ENCODE measurements at regions not wholly inside any gene's neighbourhood (a gene's known extent, or its start where the extent isn't known, plus 50 kb on each side); places are given as distances from the start of the nearest gene placed in this dataset.
A peak's percentile ranks its signal among the peaks of the same experiment; 100 is the strongest.
"Not testable (repeated sequence)": the region's sequence is repeated elsewhere in the genome, so short reads cannot be mapped to it uniquely, and the experiment has no call there.

DNA sequence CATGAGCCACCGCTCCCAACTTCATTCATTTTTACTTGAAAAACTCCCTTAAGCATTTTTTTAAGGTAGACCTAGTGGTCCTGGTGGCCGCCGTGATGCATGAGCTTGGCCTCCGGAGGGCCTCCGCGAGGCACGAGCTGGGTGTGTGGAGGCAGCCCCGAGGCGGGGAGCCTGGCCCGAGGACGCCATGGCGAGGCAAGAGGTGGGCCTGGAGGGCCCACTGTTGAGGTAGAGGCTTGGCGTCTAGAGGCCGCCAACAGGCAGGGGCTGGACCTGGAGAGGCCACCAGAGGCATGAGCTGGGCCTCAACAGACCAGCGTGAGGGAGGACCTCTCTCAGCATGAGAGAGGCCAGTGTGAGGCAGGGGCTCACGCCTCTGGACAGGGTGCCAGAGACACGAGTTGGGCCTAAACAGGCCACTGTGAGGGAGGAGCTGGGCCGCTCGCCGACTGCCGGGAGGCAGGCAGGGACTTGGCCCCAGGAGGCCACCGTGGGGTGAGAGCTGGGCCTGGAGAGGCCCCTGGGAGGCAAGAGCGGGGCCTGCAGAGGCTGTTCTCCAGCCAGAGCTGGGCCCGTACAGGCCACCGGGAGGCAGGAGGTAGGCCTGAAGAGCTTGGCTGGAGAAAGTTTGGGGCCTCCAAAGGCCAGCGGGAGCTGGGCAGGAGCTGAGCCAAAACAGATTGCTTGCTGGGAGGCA, 227.1 kb upstream of the ZNF722 start:
- H3K4me3 ChIP-seq (ENCODE audit: control insufficient read depth in 1 of 7, extremely low read depth in 1 of 7, insufficient read depth in 4 of 7, low read depth in 2 of 7, low read length in 6 of 7); H3K9me3 ChIP-seq (ENCODE audit: control extremely low read depth in 1 of 5, control insufficient read depth in 4 of 5, insufficient read depth in 2 of 5, low read depth in 1 of 5, low read length in 4 of 5); DNase-seq; H3K27me3 ChIP-seq (replicated peaks in 2 of 5; ENCODE audit: control insufficient read depth in 4 of 5, insufficient read depth in 5 of 5, low read length in 4 of 5); POLR2A ChIA-PET; H3K4me1 ChIP-seq (ENCODE audit: control extremely low read depth in 1 of 4, control insufficient read depth in 4 of 4, insufficient read depth in 4 of 4, low read length in 3 of 4); H3K36me3 ChIP-seq (ENCODE audit: control insufficient read depth in 4 of 4, insufficient read depth in 4 of 4, low read length in 3 of 4); CTCF ChIA-PET; H3K27ac ChIP-seq (ENCODE audit: insufficient read depth in 1 of 2, low read depth in 1 of 2, low read length in 2 of 2, poor library complexity in 1 of 2, severe bottlenecking in 2 of 2): not testable (repeated sequence)
- WGBS (ENCODE audit: insufficient coverage): 89% methylated on average over 21 of the region's 26 CpGs

DNA sequence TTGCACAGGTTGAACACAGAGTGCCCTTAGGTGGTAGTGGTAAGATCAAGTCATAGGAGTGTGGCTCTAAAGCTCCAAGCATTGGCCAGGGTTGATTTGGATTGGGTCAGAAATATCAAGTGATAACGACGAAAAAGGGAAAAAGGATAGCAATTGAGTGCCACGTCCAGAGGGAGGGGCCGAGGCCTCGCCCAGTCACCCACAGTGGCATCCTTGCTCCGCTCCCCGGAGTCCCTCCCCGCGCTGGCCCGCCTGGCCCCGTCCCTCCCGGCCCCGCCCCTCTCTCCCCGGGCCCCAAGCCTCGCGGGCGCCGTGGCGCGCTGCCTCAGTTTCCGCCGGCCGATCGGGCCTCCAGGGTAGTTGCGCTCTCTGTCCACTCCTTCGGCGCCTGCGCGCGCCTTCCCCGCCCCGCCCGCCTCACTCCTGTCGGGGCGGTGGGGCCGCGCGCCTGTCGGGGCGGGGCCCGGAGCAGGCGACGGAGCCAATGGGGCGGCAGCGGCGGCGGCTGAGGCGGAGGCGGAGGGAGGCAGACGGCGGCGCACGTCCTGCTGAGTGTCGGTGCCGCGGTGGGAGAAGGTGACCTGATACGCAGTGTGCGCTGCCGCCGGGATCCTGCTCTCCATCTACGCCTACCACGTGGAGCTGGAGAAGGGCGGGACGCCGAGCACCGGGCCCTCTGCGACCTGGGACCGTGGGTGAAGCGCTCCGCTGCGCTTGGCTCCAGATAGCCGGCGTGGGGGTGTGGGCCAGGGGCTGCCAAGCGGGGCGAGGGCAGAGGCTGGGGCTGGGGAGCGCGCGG, 209.1 kb upstream of the ZNF722 start:
- CTCF ChIA-PET: no interaction called here
- POLR2A ChIA-PET: no interaction called here
- no peak overlapping the region for H3K27ac ChIP-seq (ENCODE audit: insufficient read depth in 1 of 2, low read depth in 1 of 2, low read length in 2 of 2, poor library complexity in 1 of 2, severe bottlenecking in 2 of 2)
- peak in 1 of 3 donors; percentile 27 for DNase-seq
- no peaks in the 10 kb centered on the region for H3K36me3 ChIP-seq (ENCODE audit: control insufficient read depth in 4 of 4, insufficient read depth in 4 of 4, low read length in 3 of 4)
- peaks cover 0 to 12% (median 8%) of the 10 kb centered on the region in 5 experiments for H3K9me3 ChIP-seq (ENCODE audit: control extremely low read depth in 1 of 5, control insufficient read depth in 4 of 5, insufficient read depth in 2 of 5, low read depth in 1 of 5, low read length in 4 of 5)
- no peaks in the 10 kb centered on the region for H3K4me1 ChIP-seq (ENCODE audit: control extremely low read depth in 1 of 4, control insufficient read depth in 4 of 4, insufficient read depth in 4 of 4, low read length in 3 of 4)
- H3K4me3 ChIP-seq (ENCODE audit: control insufficient read depth in 1 of 7, extremely low read depth in 1 of 7, insufficient read depth in 4 of 7, low read depth in 2 of 7, low read length in 6 of 7): no peak overlapping the region
- WGBS (ENCODE audit: insufficient coverage): 39% methylated on average over 27 of the region's 78 CpGs
- H3K27me3 ChIP-seq (replicated peaks in 2 of 5; ENCODE audit: control insufficient read depth in 4 of 5, insufficient read depth in 5 of 5, low read length in 4 of 5): peaks cover 0 to 6% (median 0%) of the 10 kb centered on the region in 5 experiments

DNA sequence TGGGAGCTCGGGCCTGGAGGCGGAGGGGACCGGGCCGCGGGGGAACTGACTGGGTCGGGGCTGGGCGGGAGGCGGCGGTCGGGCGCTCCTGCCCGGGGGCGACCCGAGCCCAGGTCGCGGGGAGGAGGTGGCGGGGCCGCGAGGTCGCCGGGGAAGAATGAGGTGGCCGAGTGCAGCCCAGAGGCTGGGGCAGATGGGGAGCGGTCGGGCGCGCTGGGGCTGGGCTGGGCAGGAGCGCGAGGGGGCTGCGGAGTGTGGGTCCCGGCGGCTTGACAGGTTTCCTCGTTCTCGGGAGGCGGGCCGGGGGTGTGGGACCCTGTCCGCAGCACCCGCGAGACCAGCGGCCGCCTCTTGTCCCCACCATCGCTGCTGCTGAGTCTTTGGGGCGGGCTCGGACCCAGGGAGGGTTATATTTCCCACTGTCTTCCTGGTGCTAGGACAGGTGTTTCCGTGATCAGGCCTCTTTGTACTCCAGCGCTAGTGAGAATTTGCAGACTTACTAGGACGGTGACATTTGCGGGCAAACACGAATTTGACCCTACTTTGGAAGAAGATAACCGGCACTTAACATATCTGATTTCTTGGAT, 208.4 kb upstream of the ZNF722 start:
- H3K27me3 ChIP-seq (replicated peaks in 2 of 5; ENCODE audit: control insufficient read depth in 4 of 5, insufficient read depth in 5 of 5, low read length in 4 of 5); H3K4me1 ChIP-seq (ENCODE audit: control extremely low read depth in 1 of 4, control insufficient read depth in 4 of 4, insufficient read depth in 4 of 4, low read length in 3 of 4); H3K36me3 ChIP-seq (ENCODE audit: control insufficient read depth in 4 of 4, insufficient read depth in 4 of 4, low read length in 3 of 4); CTCF ChIA-PET; DNase-seq; H3K27ac ChIP-seq (ENCODE audit: insufficient read depth in 1 of 2, low read depth in 1 of 2, low read length in 2 of 2, poor library complexity in 1 of 2, severe bottlenecking in 2 of 2); POLR2A ChIA-PET; H3K4me3 ChIP-seq (ENCODE audit: control insufficient read depth in 1 of 7, extremely low read depth in 1 of 7, insufficient read depth in 4 of 7, low read depth in 2 of 7, low read length in 6 of 7): not testable (repeated sequence)
- WGBS (ENCODE audit: insufficient coverage): 30% methylated on average over 22 of the region's 49 CpGs
- peaks cover 0 to 12% (median 8%) of the 10 kb centered on the region in 5 experiments for H3K9me3 ChIP-seq (ENCODE audit: control extremely low read depth in 1 of 5, control insufficient read depth in 4 of 5, insufficient read depth in 2 of 5, low read depth in 1 of 5, low read length in 4 of 5)
